HepG2 (cell line): ENCODE measurements at regions not wholly inside any gene's neighbourhood (a gene's known extent, or its start where the extent isn't known, plus 50 kb on each side); places are given as distances from the start of the nearest gene placed in this dataset.
A peak's percentile ranks its signal among the peaks of the same experiment; 100 is the strongest.

Experiments used
- CREB3 ChIP-seq: sonication (generic); formaldehyde crosslinking; IDR thresholded peaks from 2 replicates; pipeline ENCODE4 v1.5.0; 2020; ENCODE audit warnings: missing genetic modification reagents
- FOXC1 ChIP-seq: sonication (generic); formaldehyde crosslinking; IDR thresholded peaks from 2 replicates; pipeline ENCODE4 v1.8.0; 2022; ENCODE audit warnings: mild to moderate bottlenecking, missing genetic modification reagents, borderline replicate concordance
- HNF4A ChIP-seq: sonication (generic); formaldehyde crosslinking; IDR thresholded peaks from 2 replicates; pipeline ENCODE4 v1.4.0; 2020; ENCODE audit warnings: missing genetic modification reagents
- HOXA7 ChIP-seq: sonication (generic); formaldehyde crosslinking; IDR thresholded peaks from 2 replicates; pipeline ENCODE4 v1.8.1; 2022; ENCODE audit warnings: mild to moderate bottlenecking, missing genetic modification reagents, moderate library complexity
- KLF15 ChIP-seq: sonication (generic); formaldehyde crosslinking; IDR thresholded peaks from 2 replicates; pipeline ENCODE4 v1.8.1; 2023; ENCODE audit warnings: borderline replicate concordance, mild to moderate bottlenecking, inconsistent platforms, missing genetic modification reagents, mixed read lengths
- MEIS1 ChIP-seq: sonication (generic); formaldehyde crosslinking; IDR thresholded peaks from 2 replicates; pipeline ENCODE4 v1.9.0; 2021; ENCODE audit warnings: mild to moderate bottlenecking, missing genetic modification reagents, moderate library complexity, borderline replicate concordance
- MIXL1 ChIP-seq: IDR thresholded peaks from 2 replicates; pipeline ENCODE4 v1.6.1; 2016
- MYNN ChIP-seq: sonication (generic); formaldehyde crosslinking; IDR thresholded peaks from 2 replicates; pipeline ENCODE4 v1.4.0; 2020; ENCODE audit warnings: mild to moderate bottlenecking, low read depth, missing genetic modification reagents
- MZF1 ChIP-seq: sonication (generic); formaldehyde crosslinking; IDR thresholded peaks from 2 replicates; pipeline ENCODE4 v1.8.1; 2023; ENCODE audit warnings: mild to moderate bottlenecking, missing genetic modification reagents, borderline replicate concordance
- PLSCR1 ChIP-seq: sonication (generic); formaldehyde crosslinking; IDR thresholded peaks from 2 replicates; pipeline ENCODE4 v1.5.0; 2020; ENCODE audit warnings: missing genetic modification reagents, mild to moderate bottlenecking, borderline replicate concordance
- SRY ChIP-seq: sonication (generic); formaldehyde crosslinking; IDR thresholded peaks from 2 replicates; pipeline ENCODE4 v1.8.0; 2022; ENCODE audit warnings: mild to moderate bottlenecking, missing genetic modification reagents
- TBL1XR1 ChIP-seq: fragments of 150-350 bp; IDR thresholded peaks from 2 replicates; pipeline ENCODE4 v1.6.1; 2014; ENCODE audit warnings: borderline replicate concordance, low read length; ENCODE audit not compliant: partially characterized antibody
- ZMYM3 ChIP-seq: sonication (generic); formaldehyde crosslinking; IDR thresholded peaks from 2 replicates; pipeline ENCODE4 v1.5.1; 2020; ENCODE audit warnings: mild to moderate bottlenecking, missing genetic modification reagents
- ZNF101 ChIP-seq: sonication (generic); formaldehyde crosslinking; IDR thresholded peaks from 2 replicates; pipeline ENCODE4 v1.4.0; 2020; ENCODE audit warnings: mild to moderate bottlenecking, low read depth, missing genetic modification reagents, borderline replicate concordance
- ZNF160 ChIP-seq: sonication (generic); formaldehyde crosslinking; IDR thresholded peaks from 2 replicates; pipeline ENCODE4 v1.8.0; 2022; ENCODE audit warnings: mild to moderate bottlenecking, inconsistent platforms, missing genetic modification reagents
- ZNF276 ChIP-seq: sonication (generic); formaldehyde crosslinking; IDR thresholded peaks from 2 replicates; pipeline ENCODE4 v1.4.0; 2020; ENCODE audit warnings: mild to moderate bottlenecking, low read depth, missing genetic modification reagents
- ZNF280D ChIP-seq: sonication (generic); formaldehyde crosslinking; IDR thresholded peaks from 2 replicates; pipeline ENCODE4 v1.5.1; 2020; ENCODE audit warnings: mild to moderate bottlenecking, missing genetic modification reagents
- ZNF431 ChIP-seq: sonication (generic); formaldehyde crosslinking; IDR thresholded peaks from 2 replicates; pipeline ENCODE4 v1.9.0; 2022; ENCODE audit warnings: missing genetic modification reagents, low read depth, mild to moderate bottlenecking, borderline replicate concordance
- ZNF503 ChIP-seq: sonication (generic); formaldehyde crosslinking; IDR thresholded peaks from 2 replicates; pipeline ENCODE4 v1.4.0; 2020; ENCODE audit warnings: missing genetic modification reagents
- ZSCAN29 ChIP-seq: sonication (generic); formaldehyde crosslinking; conservative IDR thresholded peaks from 2 replicates; pipeline ENCODE4 v1.4.0; 2020; ENCODE audit warnings: mild to moderate bottlenecking, missing genetic modification reagents

- TF ChIP-seq MYNN (no peak), ZNF431 (CRISPR knock-in tag) (no peak), HNF4A (peak; percentile 33), ZSCAN29 (no peak), MEIS1 (CRISPR knock-in tag) (no peak), KLF15 (CRISPR knock-in tag) (no peak), ZMYM3 (CRISPR knock-in tag) (no peak), MIXL1 (CRISPR knock-in tag) (peak; percentile 60; the same call in 1 of the 2 replicates), ZNF160 (CRISPR knock-in tag) (no peak), FOXC1 (CRISPR knock-in tag) (no peak), ZNF101 (CRISPR knock-in tag) (no peak), HOXA7 (CRISPR knock-in tag) (no peak), CREB3 (CRISPR knock-in tag) (no peak), TBL1XR1 (no peak), MZF1 (CRISPR knock-in tag) (no peak), ZNF276 (CRISPR knock-in tag) (no peak), SRY (CRISPR knock-in tag) (no peak), ZNF280D (CRISPR knock-in tag) (0 out of 2 replicates have a peak, but pooled peaks have one; percentile 40), PLSCR1 (no peak), ZNF503 (CRISPR knock-in tag) (peak; percentile 40; the same call in 1 of the 2 replicates)
Measured at GRCh38 chr18:39419315-39419714, 1853.7 kb upstream of the CELF4 start (continued).
